Heart left ventricle (tissue), 16 donors: ENCODE measurements at regions not wholly inside any gene's neighbourhood (a gene's known extent, or its start where the extent isn't known, plus 50 kb on each side); places are given as distances from the start of the nearest gene placed in this dataset.

Experiments
- ATAC-seq, 4 donors: fragments of 200-7000 bp; cut with Tn5 transposase; one replicate each; pipeline ENCODE4 v1.9.1; 2020 to 2022; ENCODE audit warnings: moderate library complexity in 4 of 4, mild to moderate bottlenecking in 3 of 4, moderate number of reproducible peaks in 1 of 4
- DNase-seq, 5 donors: peaks; one replicate each; pipeline ENCODE4 v3.0.0-alpha.2; 2020
- H3K27ac ChIP-seq, 12 donors: fragments of 200-600 bp; sonication (generic) in 4 of 12; one replicate each; pipeline versions ENCODE4 v1.5.0 to v1.8.0; 2016 to 2022; ENCODE audit warnings: mild to moderate bottlenecking in 2 of 12
- H3K27me3 ChIP-seq, 9 donors: fragments of 200-600 bp; sonication (generic) in 2 of 9; one replicate each; pipeline versions ENCODE4 v1.5.1 to v1.8.0; 2016 to 2022; ENCODE audit warnings: mild to moderate bottlenecking in 3 of 9
- H3K36me3 ChIP-seq, 9 donors: fragments of 200-600 bp; sonication (generic) in 2 of 9; one replicate each; pipeline versions ENCODE4 v1.5.0 to v1.8.0; 2018 to 2022; ENCODE audit warnings: mild to moderate bottlenecking in 2 of 9
- H3K4me1 ChIP-seq, 12 donors: fragments of 200-600 bp; sonication (generic) in 4 of 12; one replicate each; pipeline versions ENCODE4 v1.5.0 to v1.8.0; 2016 to 2022; ENCODE audit warnings: mild to moderate bottlenecking in 3 of 12
- H3K4me3 ChIP-seq, 12 donors: fragments of 200-600 bp; sonication (generic) in 4 of 12; one replicate each; pipeline versions ENCODE4 v1.5.0 to v1.8.0; 2017 to 2022; ENCODE audit warnings: mild to moderate bottlenecking in 9 of 12, moderate library complexity in 4 of 12
- H3K9me3 ChIP-seq, 12 donors: fragments of 200-600 bp; sonication (generic) in 4 of 12; one replicate each; pipeline versions ENCODE4 v1.5.0 to v1.8.0; 2016 to 2022; ENCODE audit warnings: mild to moderate bottlenecking in 1 of 12
- POLR2A ChIP-seq, 2 donors: fragments of 450-650 bp; IDR thresholded peaks; one replicate each; pipeline ENCODE4 v1.6.1; 2017; ENCODE audit warnings: antibody characterized with exemption in 2 of 2, mild to moderate bottlenecking in 2 of 2, moderate library complexity in 2 of 2
- WGBS, 4 donors: extraction: QIAGEN DNeasy Blood & Tissue Kit in 2 of 4; methylation state at CpG; one replicate each; pipeline versions ENCODE4 v1.1.5 to v1.1.7; 2013 to 2018; 5-methylcytosine and 5-hydroxymethylcytosine counted together
- intact Hi-C, 10 donors: fragments of 100-400 bp; cut with DNase I; formaldehyde crosslinking; loops; one replicate each; pipeline versions ENCODE4 v1.11.1 to v1.14.2; 2022
- TF ChIP-seq, protein P1 (sequence below), 12 donors: fragments of 200-600 bp; sonication (generic) in 4 of 12; IDR thresholded peaks; one replicate each; pipeline versions ENCODE4 v1.5.0 to v1.8.0; 2018 to 2022; ENCODE audit warnings: antibody characterized with exemption in 12 of 12, mild to moderate bottlenecking in 5 of 12
- donor health status: ischemic (EF 13 %, LVEDD 7.1; RV severe dilation, severe dysfunction).
- donor health status: healthy with polysubstance abuse.
- donor health status: DM: no; HTN: yes; CAD: no.
- donor health status: DM: no; HTN: no; CAD: no.
- donor health status: ischemic (EF 25% LVEDD 6.9; RV normal size, moderate dysfunction).
- donor health status: ischemic (EF 25% LVEDD 5.7; RV mildly dilated, moderate dysfunction).
- donor health status: healthy.
- donor health status: DM: yes; HTN: yes; CAD: no.
- donor health status: ischemic (EF 35%, LVEDD 5.7; RV mildly dilated, moderate dysfunction).
- donor health status: nonischemic (EF 11% LVEDD 7.7; RV severe dilation, severe dysfunction).
- donor health status: DM: yes; HTN: yes; CAD: no.
- donor health status: PGD.
- donor health status: ischemic (EF 29% LVEDD 5.4; RV normal size, mild dysfunction).
- donor health status: nonischemic (EF 23%, LVEDD 6.1; RV moderate dilation, normal function).

DNA sequence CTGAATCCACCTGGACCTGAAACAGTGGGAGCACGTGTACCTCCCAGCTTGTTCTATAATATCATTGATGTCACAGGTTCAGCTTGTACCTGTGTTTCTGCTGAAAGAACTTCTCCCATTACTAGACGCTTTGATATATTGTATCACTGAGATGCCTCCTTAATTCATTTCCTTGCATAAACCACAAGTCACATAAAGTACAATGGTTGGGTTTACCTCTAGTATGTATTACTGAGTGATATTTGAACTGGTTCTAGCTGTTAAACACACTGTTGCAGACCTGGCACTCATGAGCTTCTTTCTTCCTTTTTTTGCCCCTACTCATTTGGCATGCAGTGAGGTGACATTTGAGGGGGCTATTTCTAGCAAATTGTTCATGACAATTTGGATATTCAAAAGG lies 106.6 kb upstream of the KLF14 start:
- DNase-seq (no peak), ATAC-seq (no peak)
- no peak overlapping the region for H3K4me3 ChIP-seq
- TF ChIP-seq, protein P1, sequence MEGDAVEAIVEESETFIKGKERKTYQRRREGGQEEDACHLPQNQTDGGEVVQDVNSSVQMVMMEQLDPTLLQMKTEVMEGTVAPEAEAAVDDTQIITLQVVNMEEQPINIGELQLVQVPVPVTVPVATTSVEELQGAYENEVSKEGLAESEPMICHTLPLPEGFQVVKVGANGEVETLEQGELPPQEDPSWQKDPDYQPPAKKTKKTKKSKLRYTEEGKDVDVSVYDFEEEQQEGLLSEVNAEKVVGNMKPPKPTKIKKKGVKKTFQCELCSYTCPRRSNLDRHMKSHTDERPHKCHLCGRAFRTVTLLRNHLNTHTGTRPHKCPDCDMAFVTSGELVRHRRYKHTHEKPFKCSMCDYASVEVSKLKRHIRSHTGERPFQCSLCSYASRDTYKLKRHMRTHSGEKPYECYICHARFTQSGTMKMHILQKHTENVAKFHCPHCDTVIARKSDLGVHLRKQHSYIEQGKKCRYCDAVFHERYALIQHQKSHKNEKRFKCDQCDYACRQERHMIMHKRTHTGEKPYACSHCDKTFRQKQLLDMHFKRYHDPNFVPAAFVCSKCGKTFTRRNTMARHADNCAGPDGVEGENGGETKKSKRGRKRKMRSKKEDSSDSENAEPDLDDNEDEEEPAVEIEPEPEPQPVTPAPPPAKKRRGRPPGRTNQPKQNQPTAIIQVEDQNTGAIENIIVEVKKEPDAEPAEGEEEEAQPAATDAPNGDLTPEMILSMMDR (IDR thresholded peaks at IDR 0.05) = no peak
- TF ChIP-seq POLR2A (IDR thresholded peaks at IDR 0.05) = no peak
- H3K27ac ChIP-seq = no peak overlapping the region
- H3K36me3 ChIP-seq = no peaks in the 10 kb centered on the region
- no peaks in the 10 kb centered on the region for H3K4me1 ChIP-seq
- WGBS, 4 donors = 87 to 92% (median 91%) methylated on average over 2 of the region's 2 CpGs
- H3K9me3 ChIP-seq = no peaks in the 10 kb centered on the region
- intact Hi-C loops = no loop called here
- no peaks in the 10 kb centered on the region for H3K27me3 ChIP-seq

DNA sequence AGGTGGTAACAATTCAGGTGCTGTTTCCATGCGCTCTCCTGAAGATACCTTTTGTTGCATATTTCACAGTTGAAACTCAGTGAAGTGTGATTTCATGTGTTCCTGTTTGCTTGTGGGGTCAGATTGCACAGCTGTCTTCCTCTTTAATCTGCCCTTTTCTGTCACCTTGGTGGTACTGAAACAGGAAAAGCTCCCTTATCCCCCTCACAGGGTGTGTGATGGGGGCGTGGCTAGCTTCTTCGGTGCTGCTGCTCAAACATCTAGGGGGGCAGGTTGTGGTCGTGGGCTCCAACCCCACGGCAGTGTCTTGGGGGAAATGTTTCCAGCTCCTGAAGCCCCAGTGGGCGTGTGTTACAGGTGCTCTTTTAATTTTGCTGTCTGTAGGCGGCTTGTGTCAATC lies 107.4 kb upstream of the KLF14 start:
- H3K36me3 ChIP-seq = no peaks in the 10 kb centered on the region
- no peaks in the 10 kb centered on the region for H3K4me1 ChIP-seq
- TF ChIP-seq, protein P1 (IDR thresholded peaks at IDR 0.05) = no peak
- no peak for TF ChIP-seq POLR2A (IDR thresholded peaks at IDR 0.05)
- H3K9me3 ChIP-seq = no peaks in the 10 kb centered on the region
- ATAC-seq (no peak), DNase-seq (no peak)
- 58 to 66% (median 65%) methylated on average over 7 of the region's 7 CpGs for WGBS, 4 donors
- no peak overlapping the region for H3K27ac ChIP-seq
- H3K27me3 ChIP-seq = no peaks in the 10 kb centered on the region
- no peak overlapping the region for H3K4me3 ChIP-seq
- intact Hi-C loops = no loop called here

- Histone ChIP-seq H3K4me3 (no peak overlapping the region), H3K27ac (no peak overlapping the region), H3K27me3 (no peaks in the 10 kb centered on the region), H3K9me3 (no peaks in the 10 kb centered on the region), H3K36me3 (no peaks in the 10 kb centered on the region), H3K4me1 (no peaks in the 10 kb centered on the region)
- TF ChIP-seq, protein P1 (IDR thresholded peaks at IDR 0.05) = no peak
- TF ChIP-seq POLR2A (IDR thresholded peaks at IDR 0.05) = no peak
- intact Hi-C loops = no loop called here
- no peak for ATAC-seq
- 89 to 94% (median 90%) methylated on average over 11 of the region's 11 CpGs for whole genome bisulfite sequencing, 4 donors
- no peak for DNase-seq
These were observed 109.7 kb upstream of the KLF14 start for GRCh38 chr7:130843703-130844102.

DNA sequence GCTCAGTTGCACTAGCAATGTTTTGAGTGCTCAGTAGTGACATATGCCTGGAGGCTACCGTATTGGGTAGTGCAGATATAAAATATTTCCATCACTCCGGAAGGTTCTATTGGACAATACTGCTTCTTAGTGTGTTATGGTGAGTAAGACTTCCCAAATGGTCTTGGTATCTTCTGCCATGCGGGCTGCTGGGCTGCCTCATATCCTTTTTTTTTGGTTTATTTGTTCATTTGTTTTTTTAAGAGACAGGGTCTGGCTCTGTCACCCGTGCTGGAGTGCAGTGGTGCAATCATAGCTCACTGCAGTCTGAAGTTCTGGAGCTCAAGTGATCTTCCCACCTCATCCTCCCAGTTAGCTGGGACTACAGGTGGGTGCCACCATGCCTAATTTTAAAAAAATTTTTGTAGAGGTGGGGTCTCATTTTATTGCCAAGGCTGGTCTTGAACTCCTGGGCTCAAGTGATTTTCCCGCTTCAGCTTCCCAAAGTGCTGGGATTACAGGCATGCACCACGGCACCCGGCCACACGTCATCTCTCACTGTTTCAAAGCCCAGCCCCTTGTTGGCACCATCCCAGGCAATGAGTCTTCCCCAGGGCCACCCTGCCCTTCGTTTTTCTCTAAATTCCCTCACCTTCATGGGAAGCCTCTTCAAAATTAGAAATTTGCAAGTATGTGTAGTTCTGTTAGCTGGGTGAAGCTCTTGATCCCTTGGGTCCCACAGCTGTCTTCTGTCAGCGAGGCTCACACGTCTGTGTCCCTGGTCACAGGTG lies 111.0 kb upstream of the KLF14 start:
- WGBS, 4 donors = 71 to 76% (median 74%) methylated on average over 11 of the region's 11 CpGs
- Histone ChIP-seq H3K9me3 (no peaks in the 10 kb centered on the region), H3K27me3 (no peaks in the 10 kb centered on the region), H3K4me3 (no peak overlapping the region), H3K27ac (no peak overlapping the region), H3K36me3 (no peaks in the 10 kb centered on the region), H3K4me1 (no peaks in the 10 kb centered on the region)
- ATAC-seq (no peak), DNase-seq (peak in 1 of 5 donors; percentile 40)
- TF ChIP-seq, protein P1 (IDR thresholded peaks at IDR 0.05) = no peak
- no peak for TF ChIP-seq POLR2A (IDR thresholded peaks at IDR 0.05)
- intact Hi-C loops = no loop called here
